Erythroblast (primary cell): ENCODE measurements at regions not wholly inside any gene's neighbourhood (a gene's known extent, or its start where the extent isn't known, plus 50 kb on each side); places are given as distances from the start of the nearest gene placed in this dataset.

Experiments
- GATA1 ChIP-seq: IDR thresholded peaks from 2 replicates; pipeline ENCODE4 v1.6.1; 2011; ENCODE audit warnings: low read depth, mild to moderate bottlenecking, control low read depth, low read length, moderate library complexity
- POLR2A ChIP-seq: IDR thresholded peaks from 2 replicates; pipeline ENCODE4 v1.6.1; 2011; ENCODE audit warnings: mild to moderate bottlenecking, low read length

GRCh38 chr7:125648543-125648942 lies 718.9 kb upstream of the POT1 start:
- TF ChIP-seq POLR2A (no peak), GATA1 (no peak)
